Fibroblast of the conjunctiva (primary cell): ENCODE measurements at regions not wholly inside any gene's neighbourhood (a gene's known extent, or its start where the extent isn't known, plus 50 kb on each side); places are given as distances from the start of the nearest gene placed in this dataset.
"Not testable (repeated sequence)": the region's sequence is repeated elsewhere in the genome, so short reads cannot be mapped to it uniquely, and the experiment has no call there.

Source experiments
- DNase-seq: peaks from one replicate; pipeline ENCODE4 v3.0.0-alpha.2; 2010; ENCODE audit warnings: low read depth

- DNase-seq = no peak
These were observed 98.6 kb upstream of the SYT13 start for GRCh38 chr11:45384711-45385241.

GRCh38 chr11:45384016-45384415 is 97.9 kb upstream of the SYT13 start:
- no peak for DNase-seq

GRCh38 chr11:45383224-45383623 is 97.1 kb upstream of the SYT13 start:
- no peak for DNase-seq

- no peak for DNase-seq
These were observed 96.2 kb upstream of the SYT13 start for GRCh38 chr11:45382133-45382878.

- DNase-seq = no peak
These were observed 93.2 kb upstream of the SYT13 start for GRCh38 chr11:45379162-45379863.

- no peak for DNase-seq
These were observed 92.4 kb upstream of the SYT13 start for GRCh38 chr11:45378516-45378915.

- no peak for DNase-seq
These were observed 88.5 kb upstream of the SYT13 start for GRCh38 chr11:45374653-45375059.

- no peak for DNase-seq
These were observed 88.0 kb upstream of the SYT13 start for GRCh38 chr11:45374130-45374529.

GRCh38 chr11:45373506-45374035 is 87.4 kb upstream of the SYT13 start:
- no peak for DNase-seq

GRCh38 chr11:45372414-45372813 is 86.3 kb upstream of the SYT13 start:
- DNase-seq = not testable (repeated sequence)

- DNase-seq = peak; percentile 28
These were observed 85.3 kb upstream of the SYT13 start for GRCh38 chr11:45371251-45372115.

- DNase-seq = no peak
These were observed 83.2 kb upstream of the SYT13 start for GRCh38 chr11:45369313-45369712.

GRCh38 chr11:45368697-45369096 is 82.6 kb upstream of the SYT13 start:
- no peak for DNase-seq

GRCh38 chr11:45366619-45367190 is 80.6 kb upstream of the SYT13 start:
- DNase-seq = no peak

- DNase-seq = no peak
These were observed 79.9 kb upstream of the SYT13 start for GRCh38 chr11:45365961-45366618.

GRCh38 chr11:45362636-45363035 is 76.5 kb upstream of the SYT13 start:
- no peak for DNase-seq

- no peak for DNase-seq
These were observed 75.4 kb upstream of the SYT13 start for GRCh38 chr11:45361551-45361950.

- DNase-seq = no peak
These were observed 69.5 kb upstream of the SYT13 start for GRCh38 chr11:45355706-45356041.

GRCh38 chr11:45354976-45355705 is 69.0 kb upstream of the SYT13 start:
- DNase-seq = peak; percentile 55

- DNase-seq = no peak
These were observed 62.6 kb upstream of the SYT13 start for GRCh38 chr11:45348729-45349128.
